ENCODE measurements at regions not wholly inside any gene's neighbourhood (a gene's known extent, or its start where the extent isn't known, plus 50 kb on each side); places are given as distances from the start of the nearest gene placed in this dataset.

- Histone ChIP-seq H3K9me2 (replicated peaks; ENCODE audit: low read depth, low read length) (no peaks in the 10 kb centered on the region), H3K9ac (ENCODE audit: low read depth, low read length, poor library complexity, severe bottlenecking) (no peak overlapping the region), H3K27me3 (ENCODE audit: insufficient read depth, low read length, poor library complexity, severe bottlenecking) (no peaks in the 10 kb centered on the region), H3K79me2 (ENCODE audit: insufficient read depth, low read length) (no peaks in the 10 kb centered on the region), H4K20me1 (ENCODE audit: insufficient read depth, low read length, poor library complexity, severe bottlenecking) (no peaks in the 10 kb centered on the region), H2AFZ (ENCODE audit: low read length) (no peak overlapping the region), H3K4me1 (ENCODE audit: insufficient read depth, low read length, poor library complexity, severe bottlenecking) (no peaks in the 10 kb centered on the region), H3K9me3 (ENCODE audit: insufficient read depth, low read depth, low read length) (no peaks in the 10 kb centered on the region), H3K36me3 (ENCODE audit: insufficient read depth, low read length) (no peaks in the 10 kb centered on the region), H3K4me2 (ENCODE audit: low read depth, low read length, poor library complexity, severe bottlenecking) (no peak overlapping the region), H3F3A (ENCODE audit: low read depth) (no peaks in the 10 kb centered on the region), H3K4me3 (ENCODE audit: low read length, poor library complexity, severe bottlenecking) (no peak overlapping the region)
- TF ChIP-seq EZH2phosphoT487 (IDR thresholded peaks at IDR 0.05; ENCODE audit: borderline replicate concordance): no peak
- no peak for TF ChIP-seq CTCF (conservative IDR thresholded peaks at IDR 0.05; ENCODE audit: low read length)
Observed at GRCh38 chr12:22880807-22881206, 255.8 kb downstream of the ETNK1 start.

GRCh38 chr12:22881878-22882385 lies 257.0 kb downstream of the ETNK1 start:
- no peak overlapping the region for H3K4me3 ChIP-seq (ENCODE audit: low read length, poor library complexity, severe bottlenecking)

GRCh38 chr12:22882559-22882958 lies 257.6 kb downstream of the ETNK1 start:
- Histone ChIP-seq H3K9ac (ENCODE audit: low read depth, low read length, poor library complexity, severe bottlenecking) (no peak overlapping the region), H3K4me1 (ENCODE audit: insufficient read depth, low read length, poor library complexity, severe bottlenecking) (no peaks in the 10 kb centered on the region), H3K79me2 (ENCODE audit: insufficient read depth, low read length) (no peaks in the 10 kb centered on the region), H3K4me3 (ENCODE audit: low read length, poor library complexity, severe bottlenecking) (no peak overlapping the region), H3K36me3 (ENCODE audit: insufficient read depth, low read length) (no peaks in the 10 kb centered on the region), H3F3A (ENCODE audit: low read depth) (no peaks in the 10 kb centered on the region), H3K27me3 (ENCODE audit: insufficient read depth, low read length, poor library complexity, severe bottlenecking) (no peaks in the 10 kb centered on the region), H3K4me2 (ENCODE audit: low read depth, low read length, poor library complexity, severe bottlenecking) (no peak overlapping the region), H4K20me1 (ENCODE audit: insufficient read depth, low read length, poor library complexity, severe bottlenecking) (no peaks in the 10 kb centered on the region), H3K9me2 (replicated peaks; ENCODE audit: low read depth, low read length) (no peaks in the 10 kb centered on the region), H2AFZ (ENCODE audit: low read length) (no peak overlapping the region), H3K9me3 (ENCODE audit: insufficient read depth, low read depth, low read length) (no peaks in the 10 kb centered on the region)
- no peak for TF ChIP-seq CTCF (conservative IDR thresholded peaks at IDR 0.05; ENCODE audit: low read length)

More at GRCh38 chr12:22881878-22882385, 257.0 kb downstream of the ETNK1 start:
- H2AFZ ChIP-seq (ENCODE audit: low read length): no peak overlapping the region
- no peaks in the 10 kb centered on the region for H3F3A ChIP-seq (ENCODE audit: low read depth)
- H3K4me2 ChIP-seq (ENCODE audit: low read depth, low read length, poor library complexity, severe bottlenecking): no peak overlapping the region
- H3K9me3 ChIP-seq (ENCODE audit: insufficient read depth, low read depth, low read length): no peaks in the 10 kb centered on the region
- no peaks in the 10 kb centered on the region for H3K27me3 ChIP-seq (ENCODE audit: insufficient read depth, low read length, poor library complexity, severe bottlenecking)
- no peaks in the 10 kb centered on the region for H3K79me2 ChIP-seq (ENCODE audit: insufficient read depth, low read length)
- no peak overlapping the region for H3K9ac ChIP-seq (ENCODE audit: low read depth, low read length, poor library complexity, severe bottlenecking)
- H3K4me1 ChIP-seq (ENCODE audit: insufficient read depth, low read length, poor library complexity, severe bottlenecking): no peaks in the 10 kb centered on the region
- H4K20me1 ChIP-seq (ENCODE audit: insufficient read depth, low read length, poor library complexity, severe bottlenecking): no peaks in the 10 kb centered on the region
- H3K9me2 ChIP-seq (replicated peaks; ENCODE audit: low read depth, low read length): no peaks in the 10 kb centered on the region
- H3K36me3 ChIP-seq (ENCODE audit: insufficient read depth, low read length): no peaks in the 10 kb centered on the region
- TF ChIP-seq CTCF (conservative IDR thresholded peaks at IDR 0.05; ENCODE audit: low read length) (no peak), EZH2phosphoT487 (IDR thresholded peaks at IDR 0.05; ENCODE audit: borderline replicate concordance) (no peak)

Data from Loucy (cell line).